CD4-positive, alpha-beta T cell treated with Interleukin-15 for 4 hours (primary cell): ENCODE measurements at regions not wholly inside any gene's neighbourhood (a gene's known extent, or its start where the extent isn't known, plus 50 kb on each side); places are given as distances from the start of the nearest gene placed in this dataset.
"Not testable (repeated sequence)": the region's sequence is repeated elsewhere in the genome, so short reads cannot be mapped to it uniquely, and the experiment has no call there.

Experiments
- DNase-seq: peaks from one replicate; pipeline ENCODE4 v3.0.0-alpha.2; 2020; ENCODE audit warnings: low spot score

GRCh38 chrX:134045372-134045771 lies 60.0 kb upstream of the GPC3 start:
- DNase-seq, result not testable (repeated sequence)

DNA sequence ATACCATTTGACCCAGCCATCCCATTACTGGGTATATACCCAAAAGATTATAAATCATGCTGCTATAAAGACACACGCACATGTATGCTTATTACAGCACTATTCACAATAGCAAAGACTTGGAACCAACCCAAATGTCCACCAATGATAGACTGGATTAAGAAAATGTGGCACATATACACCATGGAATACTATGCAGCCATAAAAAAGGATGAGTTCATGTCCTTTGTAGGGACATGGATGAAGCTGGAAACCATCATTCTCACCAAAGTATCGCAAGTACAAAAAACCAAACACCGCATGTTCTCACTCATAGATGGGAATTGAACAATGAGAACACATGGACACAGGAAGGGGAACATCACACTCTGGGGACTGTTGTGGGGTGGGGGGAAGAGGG lies 81.7 kb upstream of the GPC3 start:
- DNase-seq, result not testable (repeated sequence)

DNA sequence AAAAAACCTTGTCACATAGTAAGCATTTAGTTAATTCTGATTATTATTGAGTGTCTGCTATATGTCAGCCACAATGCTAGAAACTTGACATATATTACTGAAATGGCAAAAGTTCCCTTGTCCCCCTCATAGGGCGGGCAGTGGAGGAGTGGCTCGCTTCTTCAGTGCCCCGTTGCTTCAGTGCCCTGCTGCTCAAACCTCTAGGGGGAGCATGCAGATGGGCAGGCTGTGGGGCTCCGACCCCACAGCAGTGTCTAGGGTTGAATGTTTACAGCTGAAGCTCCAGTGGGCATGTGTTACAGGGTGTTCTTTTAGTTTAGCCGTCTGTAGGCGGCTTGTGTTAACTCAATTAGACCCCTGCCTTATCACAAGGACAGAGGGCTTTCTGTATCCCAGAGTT lies 86.5 kb upstream of the GPC3 start:
- DNase-seq, result not testable (repeated sequence)

GRCh38 chrX:134073341-134073740 lies 87.9 kb upstream of the GPC3 start:
- no peak for DNase-seq

- DNase-seq, result no peak
Measured at GRCh38 chrX:134074151-134074550, 88.8 kb upstream of the GPC3 start.

GRCh38 chrX:134075894-134076718 lies 90.7 kb upstream of the GPC3 start:
- no peak for DNase-seq

DNA sequence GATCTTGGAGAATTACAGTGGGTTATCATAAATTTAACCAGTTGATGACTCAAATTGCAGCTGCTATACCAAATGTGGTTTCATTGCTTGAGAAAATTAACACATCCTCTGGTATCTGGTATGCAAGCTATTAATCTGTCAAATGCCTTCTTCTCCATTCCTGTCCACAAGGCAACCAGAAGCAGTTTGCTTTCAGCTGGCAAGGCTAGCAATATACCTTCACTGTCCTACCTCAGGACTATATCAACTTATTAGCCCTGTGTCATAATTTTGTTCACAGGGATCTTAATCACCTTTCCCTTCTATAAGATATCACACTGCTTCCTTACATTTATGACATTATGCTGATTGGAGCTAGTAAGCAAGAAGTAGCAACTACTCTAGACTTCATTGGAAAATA lies 110.0 kb upstream of the GPC3 start:
- DNase-seq, result no peak

DNA sequence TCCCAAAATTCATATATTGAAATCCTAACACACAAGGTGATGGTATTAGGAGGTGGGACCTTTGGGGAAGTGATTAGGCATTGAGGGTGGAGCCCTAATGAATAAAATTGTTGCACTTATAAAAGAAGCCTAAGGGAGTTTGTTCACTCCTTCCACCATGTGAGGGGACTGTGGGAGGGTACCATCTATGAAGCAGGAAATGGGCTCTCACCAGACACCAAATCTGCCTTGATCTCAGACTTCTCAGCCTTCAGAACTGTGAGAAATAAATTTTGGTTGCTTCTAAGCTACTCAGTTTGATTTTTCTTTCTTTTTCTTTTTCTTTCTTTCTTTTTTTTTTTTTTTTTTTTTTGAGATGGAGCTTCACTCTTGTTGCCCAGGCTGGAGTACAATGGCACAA lies 116.2 kb upstream of the GPC3 start:
- DNase-seq, result no peak

- DNase-seq, result no peak
Measured at GRCh38 chrX:134115270-134115669, 121.7 kb upstream of the CCDC160 start.

GRCh38 chrX:134137341-134137740 lies 99.6 kb upstream of the CCDC160 start:
- DNase-seq, result no peak

DNA sequence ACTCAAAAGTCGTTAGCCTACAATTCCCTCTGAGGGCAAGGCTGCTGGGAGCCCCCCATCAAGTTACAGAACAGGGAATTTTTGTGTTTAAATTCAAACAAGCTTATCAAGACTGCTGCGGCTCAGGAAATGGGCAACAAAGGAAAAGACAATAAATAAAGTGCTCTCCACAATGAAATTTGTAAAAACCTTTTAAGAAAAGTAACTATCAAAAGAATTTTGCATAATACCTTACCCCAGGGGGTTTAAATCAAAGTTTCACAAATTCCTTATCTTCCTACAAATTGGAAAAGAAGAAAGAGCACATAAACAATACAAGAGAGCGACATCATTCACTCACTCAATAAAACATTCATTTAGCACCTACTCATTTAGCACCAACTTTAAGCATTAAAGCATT lies 97.9 kb upstream of the CCDC160 start:
- DNase-seq, result no peak

DNA sequence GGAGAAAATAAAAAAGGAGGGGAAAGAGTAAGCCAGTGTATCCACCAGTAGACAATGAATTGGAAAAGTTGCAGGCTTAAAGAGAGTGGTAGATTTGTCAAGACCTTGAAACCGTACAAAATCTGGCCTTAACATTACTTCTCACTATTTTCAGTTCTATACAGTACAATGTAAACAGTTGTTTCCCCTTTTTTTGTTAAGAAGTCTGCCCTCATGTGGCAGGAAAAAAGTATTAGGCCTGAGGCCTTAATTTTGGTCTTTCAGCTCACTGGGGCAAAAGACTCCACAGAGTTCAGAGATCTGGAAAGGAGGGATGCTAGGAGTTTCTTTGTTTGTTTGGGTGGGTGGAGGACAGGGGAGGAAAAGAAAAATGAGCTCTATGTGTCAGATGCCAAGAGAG lies 92.8 kb upstream of the CCDC160 start:
- DNase-seq, result peak; percentile 0

DNA sequence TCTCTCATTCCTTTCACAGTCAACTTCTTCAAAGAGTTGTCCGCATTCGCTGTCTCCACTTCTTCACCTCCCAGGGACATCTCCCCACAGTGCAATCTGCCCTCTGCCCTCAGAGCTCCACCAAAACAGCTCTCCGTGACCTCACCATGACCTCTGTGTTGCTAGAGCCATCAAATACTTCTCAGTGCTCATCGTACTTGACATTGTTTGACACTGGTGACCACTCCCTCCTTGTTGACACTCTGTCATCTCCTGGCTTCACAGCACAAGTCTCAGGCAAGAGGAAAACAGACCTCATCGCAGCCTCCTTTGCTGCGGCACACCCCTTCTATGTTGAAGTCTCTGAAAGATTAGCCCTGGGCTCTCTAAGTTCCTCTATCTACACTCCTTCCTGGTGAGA lies 90.5 kb upstream of the CCDC160 start:
- no peak for DNase-seq

DNA sequence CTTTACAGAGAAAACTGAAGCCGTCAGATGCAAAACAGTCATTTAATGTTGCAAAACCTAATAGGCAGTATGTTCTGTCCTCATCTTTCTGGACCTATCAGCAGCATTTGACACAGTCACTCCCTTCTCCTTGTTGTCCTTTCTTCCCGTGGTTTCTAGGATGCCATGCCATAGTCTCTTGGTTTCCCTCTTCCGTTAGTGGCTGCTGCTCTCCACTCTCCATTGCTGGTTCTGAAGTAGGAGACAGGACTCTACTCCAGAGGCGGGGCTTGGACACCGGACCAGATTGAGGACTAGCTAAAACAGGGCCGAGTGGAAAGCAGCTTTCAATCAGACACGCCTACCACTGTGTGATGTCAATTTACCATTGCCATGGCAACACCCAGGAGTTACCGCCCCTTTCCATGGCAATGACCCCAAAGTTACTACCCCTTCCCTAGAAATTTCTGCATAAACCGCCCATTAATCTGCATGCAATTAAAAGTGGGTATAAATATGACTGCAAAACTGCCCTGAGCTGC lies 88.8 kb upstream of the CCDC160 start:
- DNase-seq, result no peak

GRCh38 chrX:134158821-134159512 lies 78.0 kb upstream of the CCDC160 start:
- no peak for DNase-seq

DNA sequence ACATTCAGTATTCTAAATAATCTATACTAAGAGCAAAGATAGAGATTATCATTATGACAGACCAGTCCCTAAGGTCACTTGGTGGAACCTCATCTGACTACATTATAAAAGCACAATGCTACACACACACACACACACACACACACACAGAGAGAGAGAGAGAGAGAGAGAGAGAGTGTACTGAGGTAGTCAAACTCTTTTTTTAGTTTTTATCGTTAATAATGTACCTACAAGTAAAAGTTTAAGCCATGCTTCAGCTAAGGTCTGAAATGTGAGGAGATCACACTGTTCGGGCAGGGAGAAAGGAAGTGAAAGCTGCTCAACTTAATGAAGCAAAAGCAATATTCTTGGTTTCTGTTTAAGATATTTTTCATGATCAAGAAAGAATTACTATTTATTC lies 75.8 kb upstream of the CCDC160 start:
- DNase-seq, result no peak

GRCh38 chrX:134162032-134162431 lies 75.0 kb upstream of the CCDC160 start:
- DNase-seq, result no peak

GRCh38 chrX:134163836-134164235 lies 73.1 kb upstream of the CCDC160 start:
- DNase-seq, result no peak

DNA sequence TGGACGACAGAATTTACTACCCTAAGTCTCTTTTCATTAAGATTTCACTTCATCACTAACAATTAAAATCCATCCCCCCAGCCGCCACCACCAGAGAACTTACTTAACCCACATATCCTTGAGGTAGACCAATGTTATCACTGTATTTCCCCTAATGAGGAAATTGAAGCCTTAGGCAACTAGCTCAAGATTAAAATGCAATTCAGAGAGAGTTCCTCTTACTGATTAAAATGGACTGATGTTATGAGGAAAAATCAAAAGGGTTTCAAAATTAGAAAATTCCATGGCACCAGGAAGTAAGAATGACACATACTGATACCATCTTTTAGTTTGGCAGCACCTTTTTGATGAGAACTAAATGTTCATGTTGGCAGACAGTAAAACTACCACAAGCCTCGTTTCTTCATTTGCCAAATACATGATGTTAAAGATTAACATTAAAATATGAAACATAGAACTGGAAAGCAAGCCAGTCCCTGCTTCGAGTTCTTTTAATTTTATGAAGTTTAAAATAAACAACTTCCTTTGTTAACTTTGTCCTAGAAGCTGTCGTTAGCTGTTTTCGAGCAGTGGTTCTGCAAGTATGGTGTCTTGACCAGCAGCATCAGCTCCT lies 69.3 kb upstream of the CCDC160 start:
- DNase-seq, result no peak

- DNase-seq, result peak; percentile 17
Measured at GRCh38 chrX:134171661-134172587, 65.1 kb upstream of the CCDC160 start.

DNA sequence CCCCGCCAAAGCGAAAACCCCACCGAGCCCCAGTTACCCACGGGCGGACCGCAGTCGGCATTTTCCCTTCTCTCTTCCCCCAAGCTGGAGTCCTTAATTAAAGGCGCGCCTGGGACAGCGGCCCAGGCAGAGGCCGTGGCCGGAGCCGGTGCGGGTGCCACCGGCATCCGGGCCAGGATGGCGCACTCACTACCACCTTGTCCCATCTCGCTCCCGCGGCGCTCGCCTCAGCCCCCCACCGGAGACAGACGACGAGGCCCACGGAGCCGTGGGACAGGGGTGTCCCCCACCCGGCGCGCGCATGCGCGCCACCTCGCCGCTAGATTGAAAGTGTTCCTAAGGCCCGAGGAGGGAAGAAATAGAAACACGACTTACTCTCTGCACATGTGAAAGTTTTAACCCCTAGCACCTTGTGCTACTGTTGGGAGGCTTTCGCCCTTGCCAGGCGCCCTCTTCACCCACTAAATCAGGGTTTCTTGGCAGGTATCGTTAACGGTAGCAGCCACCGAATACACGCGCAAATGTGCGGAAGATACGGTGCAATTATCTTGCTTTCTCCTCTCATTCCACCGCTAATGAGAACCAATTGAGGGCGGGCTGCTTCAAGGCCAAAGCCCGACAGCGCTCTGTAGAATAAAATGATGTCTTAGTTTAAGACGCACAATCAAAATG lies 64.3 kb upstream of the CCDC160 start:
- DNase-seq, result peak; percentile 30
